ENCODE measurements at regions not wholly inside any gene's neighbourhood (a gene's known extent, or its start where the extent isn't known, plus 50 kb on each side); places are given as distances from the start of the nearest gene placed in this dataset.

DNA sequence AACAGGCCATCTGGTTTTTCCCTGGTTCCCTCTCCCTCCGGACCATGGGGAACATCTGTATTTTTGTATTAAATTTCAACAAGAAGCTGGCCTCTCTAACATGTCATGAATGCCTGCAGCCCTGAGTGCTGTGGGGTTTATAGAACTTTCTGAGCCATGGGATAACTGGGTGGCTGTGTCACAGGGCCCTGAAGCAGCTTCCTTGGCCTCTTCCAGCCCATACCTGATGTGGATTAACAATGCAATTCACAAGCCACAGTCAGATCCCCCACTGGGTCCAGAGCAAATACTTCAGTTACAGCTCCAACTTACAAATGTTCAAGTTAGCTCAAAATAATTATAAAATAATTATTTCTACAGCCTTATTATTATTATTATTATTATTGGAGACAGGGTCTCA, 307.8 kb upstream of the CELF4 start:
- no peak for TF ChIP-seq POLR2A (IDR thresholded peaks at IDR 0.05)
- TF ChIP-seq, protein P1, sequence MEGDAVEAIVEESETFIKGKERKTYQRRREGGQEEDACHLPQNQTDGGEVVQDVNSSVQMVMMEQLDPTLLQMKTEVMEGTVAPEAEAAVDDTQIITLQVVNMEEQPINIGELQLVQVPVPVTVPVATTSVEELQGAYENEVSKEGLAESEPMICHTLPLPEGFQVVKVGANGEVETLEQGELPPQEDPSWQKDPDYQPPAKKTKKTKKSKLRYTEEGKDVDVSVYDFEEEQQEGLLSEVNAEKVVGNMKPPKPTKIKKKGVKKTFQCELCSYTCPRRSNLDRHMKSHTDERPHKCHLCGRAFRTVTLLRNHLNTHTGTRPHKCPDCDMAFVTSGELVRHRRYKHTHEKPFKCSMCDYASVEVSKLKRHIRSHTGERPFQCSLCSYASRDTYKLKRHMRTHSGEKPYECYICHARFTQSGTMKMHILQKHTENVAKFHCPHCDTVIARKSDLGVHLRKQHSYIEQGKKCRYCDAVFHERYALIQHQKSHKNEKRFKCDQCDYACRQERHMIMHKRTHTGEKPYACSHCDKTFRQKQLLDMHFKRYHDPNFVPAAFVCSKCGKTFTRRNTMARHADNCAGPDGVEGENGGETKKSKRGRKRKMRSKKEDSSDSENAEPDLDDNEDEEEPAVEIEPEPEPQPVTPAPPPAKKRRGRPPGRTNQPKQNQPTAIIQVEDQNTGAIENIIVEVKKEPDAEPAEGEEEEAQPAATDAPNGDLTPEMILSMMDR (IDR thresholded peaks at IDR 0.05), result no peak

DNA sequence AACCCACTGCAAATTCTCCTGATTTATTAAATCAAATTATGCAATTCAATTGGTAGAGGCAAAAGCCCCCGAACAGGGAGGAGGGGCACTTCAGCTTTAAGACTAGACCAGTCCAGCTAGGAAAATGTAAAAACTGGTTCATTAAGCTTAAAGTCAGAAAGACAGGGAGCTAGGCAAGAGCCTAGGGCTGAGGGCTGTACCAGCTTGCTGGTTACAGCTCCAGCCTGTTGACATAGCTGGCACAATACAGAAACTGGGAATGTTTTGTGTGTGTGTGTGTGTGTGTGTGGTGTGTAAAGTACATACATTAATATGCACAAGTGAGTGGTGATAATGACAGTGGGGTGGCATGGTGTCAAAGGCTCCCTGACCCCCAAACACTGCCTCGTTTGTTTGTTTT, 307.0 kb upstream of the CELF4 start:
- DNase-seq (no peak), ATAC-seq (no peak)
- Histone ChIP-seq H3K27me3 (no peaks in the 10 kb centered on the region), H3K4me3 (no peak overlapping the region), H3K36me3 (no peaks in the 10 kb centered on the region), H3K4me1 (no peaks in the 10 kb centered on the region), H3K9me3 (no peaks in the 10 kb centered on the region), H3K27ac (no peak overlapping the region)
- TF ChIP-seq POLR2A (IDR thresholded peaks at IDR 0.05), result no peak
- TF ChIP-seq, protein P1 (IDR thresholded peaks at IDR 0.05), result no peak
- WGBS, 4 donors, result 51 to 68% (median 64%) methylated on average over 2 of the region's 2 CpGs
- intact Hi-C loops (cut with DNase I), result no loop called here

More for the DNA sequence above, 307.8 kb upstream of the CELF4 start:
- Histone ChIP-seq H3K4me1 (no peaks in the 10 kb centered on the region), H3K27me3 (no peaks in the 10 kb centered on the region), H3K36me3 (no peaks in the 10 kb centered on the region), H3K9me3 (peaks cover 0 to 2% (median 0%) of the 10 kb centered on the region in 12 donors), H3K27ac (no peak overlapping the region), H3K4me3 (no peak overlapping the region)
- intact Hi-C loops (cut with DNase I), result no loop called here
- WGBS, 4 donors, result 57 to 81% (median 78%) methylated on average over 1 of the region's 1 CpG
- DNase-seq, result no peak
- ATAC-seq, result no peak

DNA sequence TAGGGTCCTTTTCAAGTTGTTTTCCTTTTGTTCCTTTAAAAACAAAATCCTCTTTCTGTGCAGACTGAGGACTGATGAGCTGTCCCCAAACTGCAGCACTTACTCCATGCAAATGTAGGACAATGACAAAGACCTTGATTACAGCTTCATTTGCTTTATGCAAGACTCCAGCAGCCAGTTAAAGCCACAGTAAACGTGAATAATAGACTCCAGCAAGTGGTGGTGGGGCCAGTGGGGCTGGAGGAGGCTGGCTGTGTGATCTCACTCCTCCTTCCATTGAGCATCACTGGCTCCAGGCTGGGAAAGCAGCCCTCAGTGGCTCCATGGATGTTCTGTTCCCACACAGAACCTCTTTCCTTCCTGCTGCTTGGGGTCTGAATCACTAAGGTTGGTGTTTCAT, 306.0 kb upstream of the CELF4 start:
- Histone ChIP-seq H3K27ac (no peak overlapping the region), H3K9me3 (no peaks in the 10 kb centered on the region), H3K27me3 (no peaks in the 10 kb centered on the region), H3K36me3 (no peaks in the 10 kb centered on the region), H3K4me3 (no peak overlapping the region), H3K4me1 (no peaks in the 10 kb centered on the region)
- intact Hi-C loops (cut with DNase I), result no loop called here
- WGBS, 4 donors, result 20 to 47% (median 34%) methylated on average over 1 of the region's 1 CpG
- TF ChIP-seq, protein P1 (IDR thresholded peaks at IDR 0.05), result no peak
- TF ChIP-seq POLR2A (IDR thresholded peaks at IDR 0.05), result no peak
- DNase-seq (no peak), ATAC-seq (no peak)

DNA sequence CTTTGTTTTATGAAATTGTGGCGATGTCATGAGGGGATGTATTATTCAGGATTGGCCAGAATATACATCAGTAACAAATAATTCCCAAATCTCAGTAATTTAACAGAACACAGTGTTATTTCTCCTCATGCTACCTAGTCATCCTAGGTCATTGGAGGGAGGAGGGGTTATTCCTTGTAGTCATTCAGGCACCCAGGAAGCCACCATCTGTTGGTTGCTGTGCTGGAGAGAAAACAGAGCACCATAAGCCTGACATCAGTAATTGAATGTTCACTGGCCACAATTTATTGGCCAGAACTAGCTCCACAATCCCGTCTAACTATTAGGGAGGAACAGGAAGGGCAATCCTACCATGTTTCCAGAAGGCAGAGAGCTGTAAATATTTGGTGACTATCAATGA, 303.5 kb upstream of the CELF4 start:
- WGBS, 4 donors, result 71 to 75% (median 73%) methylated on average over 2 of the region's 2 CpGs
- DNase-seq (no peak), ATAC-seq (no peak)
- Histone ChIP-seq H3K9me3 (no peaks in the 10 kb centered on the region), H3K4me1 (no peaks in the 10 kb centered on the region), H3K27ac (no peak overlapping the region), H3K27me3 (no peaks in the 10 kb centered on the region), H3K4me3 (no peak overlapping the region), H3K36me3 (no peaks in the 10 kb centered on the region)
- intact Hi-C loops (cut with DNase I), result no loop called here
- TF ChIP-seq, protein P1 (IDR thresholded peaks at IDR 0.05), result no peak
- TF ChIP-seq POLR2A (IDR thresholded peaks at IDR 0.05), result no peak
